K562 (cell line): ENCODE measurements at regions not wholly inside any gene's neighbourhood (a gene's known extent, or its start where the extent isn't known, plus 50 kb on each side); places are given as distances from the start of the nearest gene placed in this dataset.

Experiments used
- ATAC-seq: fragments of 200-7000 bp; cut with Tn5 transposase; 3 replicates; pipeline ENCODE4 v1.9.1; 2020; ENCODE audit warnings: moderate library complexity
- BruUV-seq: library from RNA; stranded (reverse); fragments of 400-500 nt; replicated peaks from 2 replicates; lab custom pipeline; 2021; lab: Mats Ljungman, UMichigan
- CTCF ChIA-PET: fragments of 300-600 bp; formaldehyde crosslinking; extraction: SDS; loops from one replicate; lab custom pipeline; 2021; ENCODE audit warnings: low intra/inter-chr PET ratio; lab: Yijun Ruan, JAX
- POLR2A ChIA-PET: fragments of 300-600, 350-650 bp; sonication (Branson Sonifier 250); formaldehyde crosslinking; extraction: SDS; loops from one replicate; lab custom pipeline; 2021; ENCODE audit warnings: antibody characterized with exemption, inconsistent platforms; lab: Yijun Ruan, JAX
- DNase-seq, 4 experiments: peaks; one replicate each; pipeline versions ENCODE4 v3.0.0 to v3.0.0-alpha.2; 2011 to 2018; ENCODE audit warnings: low spot score in 3 of 4, mixed read lengths in 3 of 4; ENCODE audit errors: extremely low read depth in 1 of 4
- FAIRE-seq: peaks from 2 replicates; lab custom pipeline; 2011; peaks lifted over from hg19 to GRCh38; lab: Jason Lieb, UNC
- H2AFZ ChIP-seq: 2 replicates; pipeline ENCODE4 v1.6.0; 2011; ENCODE audit warnings: low read depth, low read length, control low read depth, inconsistent platforms
- H3K27ac ChIP-seq: fragments of 200-600 bp; 3 replicates; pipeline ENCODE4 v1.8.0; 2011; ENCODE audit warnings: low read depth, mild to moderate bottlenecking, control low read depth, inconsistent platforms, low read length, moderate library complexity, mixed read lengths; ENCODE audit errors: extremely low read depth
- H3K27me3 ChIP-seq, 2 experiments: fragments of 300-600 bp in 1 of 2; 2 replicates in 1 of 2; 3 replicates in 1 of 2; pipeline versions ENCODE4 v1.6.0 to v1.8.0; 2011; ENCODE audit warnings: inconsistent platforms in 2 of 2, low read length in 2 of 2, mild to moderate bottlenecking in 1 of 2, mixed read lengths in 1 of 2, moderate library complexity in 1 of 2; ENCODE audit not compliant: control insufficient read depth in 2 of 2, insufficient read depth in 2 of 2
- H3K36me3 ChIP-seq: fragments of 300-600 bp; 3 replicates; pipeline ENCODE4 v1.8.0; 2011; ENCODE audit warnings: mild to moderate bottlenecking, low read length, inconsistent platforms; ENCODE audit not compliant: control insufficient read depth, insufficient read depth
- H3K4me1 ChIP-seq, 2 experiments: fragments of 200-600 bp in 1 of 2; replicated peaks in 1 of 2; 2 replicates in 1 of 2; 3 replicates in 1 of 2; pipeline versions ENCODE4 v1.5.1 to v1.8.0; 2011; ENCODE audit warnings: inconsistent platforms in 2 of 2, low read length in 2 of 2, mild to moderate bottlenecking in 1 of 2, mixed read lengths in 1 of 2, moderate library complexity in 1 of 2; ENCODE audit not compliant: control insufficient read depth in 2 of 2, insufficient read depth in 2 of 2
- H3K4me2 ChIP-seq: 2 replicates; pipeline ENCODE4 v1.6.1; 2011; ENCODE audit warnings: low read length, control low read depth, inconsistent platforms, mixed read lengths; ENCODE audit not compliant: insufficient read depth
- H3K4me3 ChIP-seq: fragments of 200-600 bp; sonication (generic), shearing (Covaris generic); 2 replicates; pipeline ENCODE4 v1.5.1; 2016; ENCODE audit warnings: control low read depth, inconsistent platforms
- H3K79me2 ChIP-seq: fragments of 200-600 bp; 3 replicates; pipeline ENCODE4 v1.8.0; 2011; ENCODE audit warnings: low read length, inconsistent platforms; ENCODE audit not compliant: control insufficient read depth, insufficient read depth
- H3K9ac ChIP-seq, 2 experiments: 2 replicates each; pipeline versions ENCODE4 v1.6.0 to v1.6.1; 2011; ENCODE audit warnings: low read depth in 2 of 2, low read length in 2 of 2, control low read depth in 1 of 2, inconsistent platforms in 1 of 2, mild to moderate bottlenecking in 1 of 2, mixed read lengths in 1 of 2; ENCODE audit not compliant: insufficient read depth in 1 of 2
- H3K9me1 ChIP-seq: one replicate; pipeline ENCODE4 v1.6.0; 2011; ENCODE audit warnings: inconsistent platforms, mild to moderate bottlenecking, low read length, moderate library complexity; ENCODE audit not compliant: control insufficient read depth, insufficient read depth
- H3K9me3 ChIP-seq: replicated peaks from 2 replicates; pipeline ENCODE4 v1.5.1; 2011; ENCODE audit warnings: low read depth, low read length, inconsistent platforms; ENCODE audit not compliant: control insufficient read depth, insufficient read depth
- H4K20me1 ChIP-seq: replicated peaks from 2 replicates; pipeline ENCODE4 v1.6.1; 2011; ENCODE audit warnings: low read length, inconsistent platforms, mixed read lengths; ENCODE audit not compliant: control insufficient read depth, insufficient read depth
- ETV1 ChIP-seq: fragments of 450-650 bp; conservative IDR thresholded peaks from 2 replicates; pipeline ENCODE4 v1.6.1; 2016; ENCODE audit warnings: missing genetic modification characterization, control low read depth, low read depth, missing compliant biosample characterization
- MCM5 ChIP-seq: fragments of 450-650 bp; IDR thresholded peaks from 2 replicates; pipeline ENCODE4 v1.6.1; 2016; ENCODE audit warnings: low read depth
- MEIS2 ChIP-seq: fragments of 450-650 bp; IDR thresholded peaks from 2 replicates; pipeline ENCODE4 v1.6.1; 2014; ENCODE audit warnings: mild to moderate bottlenecking; ENCODE audit not compliant: partially characterized antibody
- RBM34 ChIP-seq: fragments of 200-400 bp; formaldehyde crosslinking; IDR thresholded peaks from 2 replicates; pipeline ENCODE4 v1.6.1; 2018; ENCODE audit warnings: low read length, borderline replicate concordance; ENCODE audit not compliant: insufficient read depth
- SIN3A ChIP-seq, 2 experiments: fragments of 150-350 bp in 1 of 2; IDR thresholded peaks; 2 replicates each; pipeline ENCODE4 v1.6.1; 2011 to 2016; ENCODE audit warnings: borderline replicate concordance in 2 of 2, low read depth in 2 of 2, low read length in 2 of 2, mild to moderate bottlenecking in 2 of 2, moderate library complexity in 2 of 2; ENCODE audit not compliant: control insufficient read depth in 1 of 2
- SPI1 ChIP-seq: IDR thresholded peaks from 2 replicates; pipeline ENCODE4 v1.6.1; 2011; ENCODE audit warnings: low read depth, low read length, control low read depth, borderline replicate concordance
- TBP ChIP-seq: optimal IDR thresholded peaks from 2 replicates; pipeline ENCODE3; 2011; ENCODE audit warnings: low read depth, low read length, improper control_type of control experiment
- U2AF1 ChIP-seq: fragments of 200-400 bp; formaldehyde crosslinking; optimal IDR thresholded peaks from 2 replicates; pipeline ENCODE3; 2017; ENCODE audit warnings: mild to moderate bottlenecking, low read depth, low read length, moderate library complexity
- ZNF644 ChIP-seq: fragments of 200-800 bp; sonication (Bioruptor generic); IDR thresholded peaks from 2 replicates; pipeline ENCODE4 v1.6.1; 2016; ENCODE audit warnings: low read depth, missing genetic modification characterization, missing compliant biosample characterization
- WGBS: fragments of 100-300 bp; shearing (Covaris generic); methylation state at CpG from one replicate; pipeline ENCODE4 v1.1.6; 2016; ENCODE audit warnings: low coverage, mixed read lengths; ENCODE audit not compliant: insufficient coverage; ENCODE audit errors: missing lambda C conversion rate; 5-methylcytosine and 5-hydroxymethylcytosine counted together
- in situ Hi-C: fragments of 300-500 bp; cut with MboI; formaldehyde crosslinking; loops from 4 replicates; pipeline ENCODE4 v1.15.0; 2018; ENCODE audit warnings: inconsistent platforms, mixed read lengths
- intact Hi-C: fragments of 100-400 bp; cut with micrococcal nuclease; formaldehyde crosslinking; loops from 2 replicates; pipeline ENCODE4 v1.14.2; 2022
- TF ChIP-seq, protein P1 (sequence below): sonication (generic); IDR thresholded peaks from 2 replicates; pipeline ENCODE4 v1.6.1; 2016
- TF ChIP-seq, protein P2 (sequence below), 2 experiments: fragments of 250-450 bp in 1 of 2; fragments of 450-650 bp in 1 of 2; sonication (Bioruptor Pico) in 1 of 2; IDR thresholded peaks; 2 replicates each; pipeline versions ENCODE4 v1.6.1 to v1.8.0; 2016 to 2021; ENCODE audit warnings: mild to moderate bottlenecking in 2 of 2, moderate library complexity in 2 of 2, missing compliant biosample characterization in 1 of 2, missing genetic modification characterization in 1 of 2
- TF ChIP-seq, protein P3 (sequence below): IDR thresholded peaks from 3 replicates; pipeline ENCODE4 v1.6.1; 2011; ENCODE audit warnings: borderline replicate concordance, mild to moderate bottlenecking, moderate library complexity; ENCODE audit not compliant: insufficient read length; ENCODE audit errors: extremely low read depth

DNA sequence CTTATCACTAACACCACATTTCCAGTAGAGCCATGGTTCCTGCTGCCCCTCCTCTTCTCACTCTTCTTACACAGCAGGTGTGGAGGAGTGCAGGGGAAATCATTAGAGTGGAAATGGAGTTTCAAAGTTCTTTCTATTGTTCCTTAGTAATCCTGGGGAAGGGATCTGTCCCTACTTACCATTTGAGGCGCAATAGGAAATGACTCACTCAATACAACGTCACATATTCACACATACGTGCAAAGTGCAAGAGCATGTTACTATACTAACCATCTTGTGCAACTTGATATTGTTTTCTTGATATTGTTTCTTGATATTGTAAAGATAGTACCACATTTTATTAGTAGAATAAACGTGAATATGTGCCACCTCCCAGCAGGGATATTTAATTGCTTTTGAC, 1010.2 kb downstream of the DNAJB9 start:
- H3K9ac ChIP-seq, result no peak overlapping the region
- intact Hi-C loops (no loop called here), in situ Hi-C loops (no loop called here)
- H3K4me1 ChIP-seq, result no peaks in the 10 kb centered on the region
- ChIA-PET CTCF (no interaction called here), POLR2A (no interaction called here)
- DNase-seq (no peak), ATAC-seq (no peak), FAIRE-seq (no peak)
- BruUV-seq, result no TSS peak
- H4K20me1 ChIP-seq, result no peaks in the 10 kb centered on the region
- no peaks in the 10 kb centered on the region for H3K9me3 ChIP-seq
- H3K27me3 ChIP-seq, result no peaks in the 10 kb centered on the region
- H3K79me2 ChIP-seq, result no peaks in the 10 kb centered on the region
- no peak overlapping the region for H3K27ac ChIP-seq
- H3K4me2 ChIP-seq, result no peak overlapping the region
- no peak overlapping the region for H3K4me3 ChIP-seq
- H2AFZ ChIP-seq, result no peak overlapping the region
- WGBS, result 0% methylated on average over 4 of the region's 4 CpGs
- TF ChIP-seq TBP (no peak), ZNF644 (tag) (no peak), MCM5 (no peak)
- TF ChIP-seq, protein P1, sequence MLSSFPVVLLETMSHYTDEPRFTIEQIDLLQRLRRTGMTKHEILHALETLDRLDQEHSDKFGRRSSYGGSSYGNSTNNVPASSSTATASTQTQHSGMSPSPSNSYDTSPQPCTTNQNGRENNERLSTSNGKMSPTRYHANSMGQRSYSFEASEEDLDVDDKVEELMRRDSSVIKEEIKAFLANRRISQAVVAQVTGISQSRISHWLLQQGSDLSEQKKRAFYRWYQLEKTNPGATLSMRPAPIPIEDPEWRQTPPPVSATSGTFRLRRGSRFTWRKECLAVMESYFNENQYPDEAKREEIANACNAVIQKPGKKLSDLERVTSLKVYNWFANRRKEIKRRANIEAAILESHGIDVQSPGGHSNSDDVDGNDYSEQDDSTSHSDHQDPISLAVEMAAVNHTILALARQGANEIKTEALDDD, result no peak
- H3K36me3 ChIP-seq, result no peaks in the 10 kb centered on the region
- H3K9me1 ChIP-seq, result no peaks in the 10 kb centered on the region

DNA sequence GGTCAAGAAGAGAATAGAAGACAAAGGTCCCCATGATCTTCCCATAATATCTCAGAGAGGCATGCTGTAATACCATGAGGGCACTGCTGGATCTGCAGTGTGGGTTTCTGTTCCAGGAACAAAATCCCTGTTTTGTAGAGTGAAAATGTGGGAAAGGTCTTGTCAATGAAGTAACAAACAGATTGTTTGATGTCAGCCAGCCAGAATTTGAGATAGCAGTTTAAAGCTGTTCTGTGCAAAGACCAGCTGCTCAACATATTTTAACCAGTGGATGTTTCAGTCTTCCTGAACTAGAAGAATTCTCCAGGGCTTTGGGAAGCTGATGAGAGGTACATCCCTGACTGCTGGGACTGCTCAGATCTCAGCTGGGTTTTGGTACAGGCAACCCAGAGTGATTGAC, 1012.5 kb downstream of the DNAJB9 start:
- Histone ChIP-seq H3K79me2 (no peaks in the 10 kb centered on the region), H3K9ac (no peak overlapping the region), H3K4me3 (no peak overlapping the region)
- intact Hi-C loops, result no loop called here
- FAIRE-seq (no peak), ATAC-seq (no peak)
- POLR2A ChIA-PET, result no interaction called here
- TF ChIP-seq, protein P2, sequence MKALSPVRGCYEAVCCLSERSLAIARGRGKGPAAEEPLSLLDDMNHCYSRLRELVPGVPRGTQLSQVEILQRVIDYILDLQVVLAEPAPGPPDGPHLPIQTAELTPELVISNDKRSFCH (CRISPR knock-in tag; IDR thresholded peaks at IDR 0.05), result no peak
- TF ChIP-seq, protein P2 (tag; IDR thresholded peaks at IDR 0.05), result no peak
- TF ChIP-seq U2AF1, result no peak
- TF ChIP-seq, protein P3, sequence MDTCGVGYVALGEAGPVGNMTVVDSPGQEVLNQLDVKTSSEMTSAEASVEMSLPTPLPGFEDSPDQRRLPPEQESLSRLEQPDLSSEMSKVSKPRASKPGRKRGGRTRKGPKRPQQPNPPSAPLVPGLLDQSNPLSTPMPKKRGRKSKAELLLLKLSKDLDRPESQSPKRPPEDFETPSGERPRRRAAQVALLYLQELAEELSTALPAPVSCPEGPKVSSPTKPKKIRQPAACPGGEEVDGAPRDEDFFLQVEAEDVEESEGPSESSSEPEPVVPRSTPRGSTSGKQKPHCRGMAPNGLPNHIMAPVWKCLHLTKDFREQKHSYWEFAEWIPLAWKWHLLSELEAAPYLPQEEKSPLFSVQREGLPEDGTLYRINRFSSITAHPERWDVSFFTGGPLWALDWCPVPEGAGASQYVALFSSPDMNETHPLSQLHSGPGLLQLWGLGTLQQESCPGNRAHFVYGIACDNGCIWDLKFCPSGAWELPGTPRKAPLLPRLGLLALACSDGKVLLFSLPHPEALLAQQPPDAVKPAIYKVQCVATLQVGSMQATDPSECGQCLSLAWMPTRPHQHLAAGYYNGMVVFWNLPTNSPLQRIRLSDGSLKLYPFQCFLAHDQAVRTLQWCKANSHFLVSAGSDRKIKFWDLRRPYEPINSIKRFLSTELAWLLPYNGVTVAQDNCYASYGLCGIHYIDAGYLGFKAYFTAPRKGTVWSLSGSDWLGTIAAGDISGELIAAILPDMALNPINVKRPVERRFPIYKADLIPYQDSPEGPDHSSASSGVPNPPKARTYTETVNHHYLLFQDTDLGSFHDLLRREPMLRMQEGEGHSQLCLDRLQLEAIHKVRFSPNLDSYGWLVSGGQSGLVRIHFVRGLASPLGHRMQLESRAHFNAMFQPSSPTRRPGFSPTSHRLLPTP, result no peak
- TF ChIP-seq RBM34, result no peak
- no peak for TF ChIP-seq SIN3A (IDR thresholded peaks at IDR 0.05; ENCODE audit: borderline replicate concordance in 2 of 2, control insufficient read depth in 1 of 2, low read depth in 2 of 2, low read length in 2 of 2)
- TF ChIP-seq MEIS2, result no peak
- no peak for TF ChIP-seq SPI1
- no peak for TF ChIP-seq ETV1
- TF ChIP-seq, all 486 proteins: peak for 0
- no peak for DNase-seq
- H2AFZ ChIP-seq, result no peak overlapping the region
- no peak overlapping the region for H3K27ac ChIP-seq
- CTCF ChIA-PET, result no interaction called here
- H4K20me1 ChIP-seq, result no peaks in the 10 kb centered on the region
- in situ Hi-C loops, result no loop called here
- H3K27me3 ChIP-seq, result no peaks in the 10 kb centered on the region
- no peaks in the 10 kb centered on the region for H3K36me3 ChIP-seq
- no peaks in the 10 kb centered on the region for H3K9me1 ChIP-seq
- no peaks in the 10 kb centered on the region for H3K9me3 ChIP-seq
- BruUV-seq, result no TSS peak
- no peaks in the 10 kb centered on the region for H3K4me1 ChIP-seq
- no peak overlapping the region for H3K4me2 ChIP-seq
